ENCODE measurements at regions not wholly inside any gene's neighbourhood (a gene's known extent, or its start where the extent isn't known, plus 50 kb on each side); places are given as distances from the start of the nearest gene placed in this dataset.

DNA sequence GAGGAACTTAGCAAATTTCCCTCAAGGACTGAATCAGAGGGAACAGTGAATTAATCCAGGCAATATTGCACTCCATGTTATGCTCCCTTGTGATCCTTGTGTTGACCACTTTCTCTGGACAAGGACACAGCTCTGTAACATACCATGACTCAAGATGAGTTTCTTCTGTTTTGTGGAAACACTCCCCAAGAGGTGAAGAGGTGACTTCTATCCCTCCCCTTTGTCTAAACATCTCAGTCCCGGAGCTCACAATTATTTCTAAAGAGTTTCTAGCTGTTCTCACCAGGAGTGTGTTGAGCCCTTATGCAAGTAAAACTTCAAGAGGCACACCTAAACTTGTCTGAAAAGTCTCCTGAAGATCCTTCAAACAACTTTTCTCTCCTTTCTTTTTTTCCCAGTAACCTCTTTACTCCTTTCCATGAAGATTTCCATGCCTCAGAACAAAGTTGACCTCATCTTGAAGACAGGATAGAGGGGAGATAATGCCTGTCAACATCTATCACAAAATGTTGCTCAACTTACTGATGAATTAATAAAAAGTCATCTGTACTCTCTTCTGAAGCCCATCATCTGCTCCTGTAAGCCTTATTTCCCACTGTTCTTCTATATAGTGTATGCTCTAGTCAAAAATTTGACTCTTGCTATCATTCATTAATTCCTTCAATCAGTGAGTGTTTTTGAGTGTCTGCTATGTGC, 429.1 kb downstream of the SPRY1 start:
- no peak overlapping the region for H3K4me3 ChIP-seq (ENCODE audit: low read length)
- TF ChIP-seq CTCF (conservative IDR thresholded peaks at IDR 0.05; ENCODE audit: low read length), result no peak
- DNase-seq (ENCODE audit: low read depth), result no peak

DNA sequence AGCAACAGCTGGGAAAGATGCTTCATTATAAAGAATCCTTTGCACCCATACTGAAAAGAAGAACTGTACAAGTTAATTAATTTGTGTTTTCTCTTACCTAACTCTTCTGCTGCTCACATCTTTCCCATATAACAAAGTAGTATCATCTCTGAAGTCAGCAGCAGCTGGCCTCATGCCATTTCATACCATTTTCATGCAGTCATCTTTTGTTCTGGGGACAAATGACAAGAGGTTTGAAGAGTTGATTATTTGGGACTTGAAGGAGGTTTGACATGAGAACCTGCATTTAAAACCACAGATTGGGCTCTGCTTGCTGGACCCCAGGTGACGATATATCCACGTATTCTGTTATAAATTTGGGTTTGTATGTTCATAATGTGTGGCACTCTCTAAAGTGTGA, 430.3 kb downstream of the SPRY1 start:
- H3K4me3 ChIP-seq (ENCODE audit: low read length), result no peak overlapping the region
- no peak for TF ChIP-seq CTCF (conservative IDR thresholded peaks at IDR 0.05; ENCODE audit: low read length)
- peak; percentile 61 for DNase-seq (ENCODE audit: low read depth)

- no peak for DNase-seq (ENCODE audit: low read depth)
- no peak for TF ChIP-seq CTCF (conservative IDR thresholded peaks at IDR 0.05; ENCODE audit: low read length)
These were observed 430.9 kb downstream of the SPRY1 start for GRCh38 chr4:123827511-123827910.

DNA sequence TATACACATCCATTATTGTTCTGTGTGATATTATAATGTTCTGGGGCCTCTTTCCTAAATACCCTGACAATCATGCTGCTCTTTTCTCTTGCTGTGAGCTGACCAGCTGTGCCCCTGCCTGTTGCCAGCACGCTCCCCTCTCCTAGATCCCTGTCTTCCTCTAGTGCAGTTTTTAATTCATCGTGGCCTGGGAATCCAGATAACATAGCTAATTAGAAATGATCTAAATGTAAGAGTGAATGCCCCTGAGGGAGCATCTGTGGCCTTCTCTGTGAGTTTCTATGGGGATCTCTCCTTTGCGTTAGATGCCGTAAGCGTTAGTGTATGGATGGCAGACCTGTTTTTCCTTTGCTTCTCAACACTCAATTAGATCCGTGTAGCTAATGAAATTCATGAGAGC, 434.3 kb downstream of the SPRY1 start:
- no peak for TF ChIP-seq CTCF (conservative IDR thresholded peaks at IDR 0.05; ENCODE audit: low read length)
- no peak for DNase-seq (ENCODE audit: low read depth)
- no peak overlapping the region for H3K4me3 ChIP-seq (ENCODE audit: low read length)

More at GRCh38 chr4:123827511-123827910, 430.9 kb downstream of the SPRY1 start:
- H3K4me3 ChIP-seq (ENCODE audit: low read length), result no peak overlapping the region

- no peak for TF ChIP-seq CTCF (conservative IDR thresholded peaks at IDR 0.05; ENCODE audit: low read length)
- H3K4me3 ChIP-seq (ENCODE audit: low read length), result 0 out of 2 replicates have a peak overlapping the region, but pooled peaks have one; percentile 4
- peak; percentile 100 for DNase-seq (ENCODE audit: low read depth)
These were observed 435.8 kb downstream of the SPRY1 start for GRCh38 chr4:123832173-123833026.

GRCh38 chr4:123833171-123833643, 436.6 kb downstream of the SPRY1 start:
- H3K4me3 ChIP-seq (ENCODE audit: low read length), result no peak overlapping the region
- no peak for DNase-seq (ENCODE audit: low read depth)
- no peak for TF ChIP-seq CTCF (conservative IDR thresholded peaks at IDR 0.05; ENCODE audit: low read length)
